Cerebellar nuclear complex (tissue), 1 donor: ENCODE measurements at regions not wholly inside any gene's neighbourhood (a gene's known extent, or its start where the extent isn't known, plus 50 kb on each side); places are given as distances from the start of the nearest gene placed in this dataset.

Experiments used
- DNase-seq, 2 experiments: peaks; one replicate each; lab custom pipeline; 2025; lab: John Stamatoyannopoulos, UW

- no peak for DNase-seq
These were observed 189.1 kb downstream of the CRPPA start for GRCh38 chr7:16232273-16232672.

DNA sequence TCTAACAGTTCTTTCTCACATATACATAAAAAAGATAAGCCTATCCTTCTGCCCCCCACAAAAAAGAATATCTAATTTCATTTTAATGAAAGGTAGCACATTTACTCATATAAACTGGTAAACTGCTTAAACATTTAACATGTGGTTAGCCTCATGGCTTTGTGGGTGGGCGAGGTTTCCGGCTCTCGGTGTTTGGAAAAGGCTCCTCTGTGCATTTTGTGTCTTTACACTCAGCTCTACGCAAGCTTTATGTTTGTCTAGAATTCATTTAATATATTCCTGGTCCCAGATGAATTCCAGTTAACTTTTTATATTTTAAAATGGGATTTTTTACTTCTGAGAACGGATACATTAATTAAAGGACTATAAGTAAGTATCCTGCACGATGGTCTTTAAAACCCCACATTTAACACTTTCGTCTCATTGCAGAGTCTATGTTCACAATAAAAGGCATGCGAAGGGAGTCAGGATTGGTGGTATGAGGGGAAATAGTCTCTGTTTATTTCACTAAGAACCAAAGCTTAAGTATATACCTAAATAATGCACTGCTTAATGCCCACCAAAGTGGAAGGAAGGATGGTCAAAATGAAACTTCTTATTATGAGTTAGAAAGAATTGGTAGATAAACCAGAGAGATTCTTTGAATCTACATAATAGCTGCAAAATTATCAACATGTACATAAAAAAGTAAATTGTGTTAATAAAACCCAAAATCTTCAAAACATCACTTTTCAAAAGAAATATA, 197.2 kb downstream of the CRPPA start:
- DNase-seq, result no peak

DNA sequence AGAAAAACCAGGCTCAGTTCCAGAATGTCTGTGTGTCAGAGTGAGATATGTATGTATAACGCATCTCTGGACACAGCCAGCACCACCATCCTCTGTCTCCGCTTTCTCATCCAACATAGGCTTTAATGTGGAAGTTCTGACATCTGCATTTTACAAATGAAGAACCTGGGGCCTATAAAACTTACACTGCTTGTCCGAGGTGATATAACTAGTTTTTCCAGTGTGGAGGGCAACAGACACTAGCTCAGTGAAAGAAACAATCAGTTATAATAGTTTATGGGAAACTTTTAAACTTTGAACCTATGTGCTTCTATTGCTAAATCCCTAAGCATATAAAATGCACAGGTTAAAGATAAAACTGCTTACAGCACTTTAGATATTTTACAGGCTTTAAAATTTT, 208.7 kb downstream of the CRPPA start:
- no peak for DNase-seq

- no peak for DNase-seq
These were observed 209.3 kb downstream of the CRPPA start for GRCh38 chr7:16212032-16212431.

GRCh38 chr7:16211402-16211925, 209.9 kb downstream of the CRPPA start:
- DNase-seq, result no peak

DNA sequence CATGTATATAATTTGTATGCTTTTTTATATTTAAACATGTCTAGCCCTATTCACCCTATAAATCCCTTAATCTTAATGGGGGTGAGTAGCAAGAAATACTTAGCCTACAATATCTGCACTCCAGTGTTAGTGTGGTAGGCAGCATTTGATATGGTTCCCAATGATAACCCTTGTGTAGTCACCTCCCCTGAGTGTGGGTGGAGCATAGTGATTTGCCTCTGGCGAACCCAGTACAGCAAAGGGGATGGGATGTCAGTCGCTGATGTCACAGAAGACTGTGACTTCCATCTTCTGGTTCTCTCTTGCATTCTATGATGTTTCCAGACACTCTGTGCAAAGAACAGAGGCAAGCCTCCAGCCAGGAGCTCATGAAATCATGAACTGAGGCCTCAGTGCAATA, 211.2 kb downstream of the CRPPA start:
- DNase-seq, result no peak

GRCh38 chr7:16207321-16207720, 214.0 kb downstream of the CRPPA start:
- DNase-seq, result no peak

DNA sequence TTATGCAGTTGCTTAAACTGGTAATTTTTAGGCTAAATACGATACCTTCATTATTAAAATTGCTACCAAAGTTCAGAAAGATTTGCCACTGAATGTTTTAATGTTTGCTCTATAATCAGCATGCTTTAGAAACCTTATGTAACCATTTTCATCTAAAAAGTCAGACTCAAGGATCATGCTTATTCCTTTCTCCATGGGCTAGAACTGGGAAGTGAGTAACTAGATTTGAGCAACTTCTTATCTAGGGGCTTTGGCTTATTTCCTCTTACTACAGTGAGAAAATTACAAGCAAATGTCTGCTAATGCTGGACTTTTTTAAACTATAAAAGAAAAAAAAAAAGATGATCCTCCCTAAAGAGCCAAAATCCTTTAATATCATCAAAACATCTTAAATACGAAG, 215.9 kb downstream of the CRPPA start:
- DNase-seq, result no peak

GRCh38 chr7:16204953-16205352, 216.4 kb downstream of the CRPPA start:
- DNase-seq, result no peak

- DNase-seq, result no peak
These were observed 218.3 kb downstream of the CRPPA start for GRCh38 chr7:16203065-16203464.

DNA sequence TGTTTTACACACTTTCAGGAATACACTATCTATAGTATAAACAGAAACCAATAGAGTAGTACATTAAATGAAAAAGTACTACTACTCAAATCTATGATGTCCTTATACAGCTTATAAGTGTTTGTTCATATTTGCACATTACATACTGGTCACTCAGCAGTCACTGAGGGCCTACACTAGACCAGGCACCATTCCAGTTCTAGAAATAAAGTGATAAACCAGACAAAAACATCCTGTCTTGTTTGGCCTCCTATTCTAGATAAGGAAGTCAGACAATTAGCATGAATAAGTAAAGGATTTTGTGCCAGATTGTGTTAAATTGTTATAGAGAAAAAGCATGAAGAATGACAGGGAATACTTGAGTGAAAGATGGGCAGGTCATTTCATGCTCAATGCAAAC, 219.0 kb downstream of the CRPPA start:
- no peak for DNase-seq

DNA sequence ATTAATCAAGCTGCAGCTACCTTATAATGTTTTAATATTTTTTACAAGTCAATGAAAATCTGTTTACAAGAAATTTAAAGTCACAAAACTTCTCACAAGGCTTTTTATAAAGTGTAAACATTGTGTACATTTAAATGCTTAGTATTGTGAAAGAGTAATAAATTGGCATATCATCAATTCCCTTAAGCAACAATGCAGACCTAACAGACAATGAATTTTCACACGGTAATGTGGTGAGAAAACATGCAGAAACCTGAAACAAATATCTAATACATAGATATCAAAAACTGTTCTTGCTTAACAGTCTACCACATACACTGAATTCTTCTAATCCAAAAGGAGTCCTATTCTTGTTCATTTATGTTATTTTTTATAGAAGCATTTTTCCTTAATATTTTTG, 220.7 kb downstream of the CRPPA start:
- no peak for DNase-seq

- no peak for DNase-seq
These were observed 227.7 kb downstream of the CRPPA start for GRCh38 chr7:16193631-16194030.

GRCh38 chr7:16189026-16189715, 232.2 kb downstream of the CRPPA start:
- DNase-seq, result no peak

GRCh38 chr7:16187131-16187530, 234.2 kb downstream of the CRPPA start:
- DNase-seq, result no peak

DNA sequence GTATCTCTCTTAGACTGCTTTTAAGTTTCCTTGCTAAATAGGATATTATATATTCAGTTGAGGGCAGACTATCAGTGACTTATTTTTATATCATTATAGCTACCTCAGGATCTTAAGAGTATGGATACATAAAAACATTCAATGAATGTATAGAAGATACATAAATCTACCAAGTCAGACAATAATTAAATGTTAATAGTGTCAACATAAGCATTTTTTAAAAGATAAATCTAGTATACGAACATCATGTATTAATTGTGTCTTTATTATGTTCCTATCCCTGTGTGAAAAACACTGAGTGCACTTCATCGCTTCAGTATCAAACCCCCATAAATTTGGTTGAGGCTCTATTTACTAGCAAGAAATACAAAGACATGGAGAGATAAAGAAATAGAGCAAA, 242.8 kb downstream of the CRPPA start:
- no peak for DNase-seq

GRCh38 chr7:16178092-16178491, 243.2 kb downstream of the CRPPA start:
- no peak for DNase-seq

DNA sequence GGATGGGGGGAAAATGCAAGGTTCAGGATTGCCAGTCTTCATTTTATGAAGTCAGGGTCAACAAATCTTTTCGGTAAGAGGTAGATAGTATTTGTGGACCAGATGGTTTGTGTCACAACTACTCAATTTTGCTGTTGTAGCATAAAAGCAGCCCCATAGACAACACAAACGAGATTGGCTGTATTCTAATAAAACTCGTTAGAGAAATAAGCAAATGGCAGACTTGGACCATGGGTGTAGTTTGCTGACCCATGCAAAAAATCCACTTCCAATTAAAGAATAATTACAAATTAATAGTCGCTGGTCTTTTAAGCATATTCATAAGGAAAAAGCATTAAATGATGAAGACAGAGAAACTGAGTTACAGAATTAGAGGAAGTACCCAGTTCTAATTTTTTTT, 247.1 kb downstream of the CRPPA start:
- no peak for DNase-seq

- no peak for DNase-seq
These were observed 249.0 kb downstream of the CRPPA start for GRCh38 chr7:16172366-16172765.

DNA sequence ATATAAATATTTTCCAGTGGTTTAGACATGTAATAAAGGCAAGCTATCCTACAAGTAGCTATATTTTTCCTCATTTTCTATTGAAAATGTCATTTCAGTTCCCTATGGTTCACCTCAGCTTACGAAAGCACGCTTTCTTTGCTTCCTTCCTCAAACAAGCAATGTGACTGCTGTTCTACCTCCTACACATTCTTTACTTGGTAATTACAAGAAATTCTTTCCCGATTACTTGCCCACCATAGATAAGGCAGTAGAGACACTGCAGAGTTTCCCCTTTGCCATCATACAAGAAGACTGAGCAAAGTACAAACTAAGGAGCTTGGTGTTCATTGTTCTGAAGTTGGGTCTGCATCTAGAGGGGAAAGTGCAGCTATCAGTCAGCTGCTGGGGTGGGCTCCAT, 249.4 kb downstream of the CRPPA start:
- DNase-seq, result no peak

DNA sequence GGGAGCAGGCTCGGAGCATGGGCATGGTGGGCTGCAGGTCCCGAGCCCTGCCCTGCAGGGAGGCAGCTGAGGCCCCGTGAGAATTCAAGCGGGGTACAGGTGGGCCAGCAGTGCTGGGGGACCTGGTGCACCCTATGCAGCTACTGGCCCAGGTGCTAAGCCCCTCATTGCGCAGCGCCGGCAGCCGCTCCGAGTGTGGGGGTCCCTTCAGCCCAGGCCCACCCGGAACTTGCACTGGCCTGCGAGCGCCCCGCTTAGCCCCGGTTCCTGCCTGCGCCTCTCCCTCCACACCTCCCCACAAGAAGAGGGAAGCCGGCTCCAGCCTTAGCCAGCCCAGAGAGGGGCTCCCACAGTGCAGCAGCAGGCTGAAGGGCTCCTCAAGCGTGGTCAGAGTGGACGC, 250.7 kb downstream of the CRPPA start:
- DNase-seq, result no peak

GRCh38 chr7:16169537-16169936, 251.8 kb downstream of the CRPPA start:
- DNase-seq, result no peak

GRCh38 chr7:16167526-16167925, 253.8 kb downstream of the CRPPA start:
- DNase-seq, result no peak

GRCh38 chr7:16144361-16144760, 277.0 kb downstream of the CRPPA start:
- DNase-seq, result no peak
